CD14-positive monocyte (primary cell): ENCODE measurements at regions not wholly inside any gene's neighbourhood (a gene's known extent, or its start where the extent isn't known, plus 50 kb on each side); places are given as distances from the start of the nearest gene placed in this dataset.

Experiments
- DNase-seq, 3 donors: peaks; one replicate each; pipeline ENCODE4 v3.0.0-alpha.2; 2011 to 2022
- H2AFZ ChIP-seq: 2 replicates; pipeline ENCODE4 v1.6.0; 2012; ENCODE audit warnings: mild to moderate bottlenecking, low read depth, low read length, inconsistent platforms; ENCODE audit not compliant: insufficient read depth, poor library complexity, severe bottlenecking
- H3K27ac ChIP-seq, 2 donors: 1 replicate in 1 of 2; 2 replicates in 1 of 2; pipeline ENCODE4 v1.5.1; 2012 to 2013; ENCODE audit warnings: low read length in 2 of 2, control low read depth in 1 of 2, inconsistent platforms in 1 of 2, low read depth in 1 of 2, mild to moderate bottlenecking in 1 of 2
- H3K27me3 ChIP-seq, 2 donors: one replicate each; pipeline versions ENCODE4 v1.6.0 to v1.6.1; 2011 to 2013; ENCODE audit warnings: low read length in 2 of 2; ENCODE audit not compliant: control insufficient read depth in 2 of 2, insufficient read depth in 2 of 2
- H3K36me3 ChIP-seq, 2 donors: replicated peaks in 1 of 2; 1 replicate in 1 of 2; 2 replicates in 1 of 2; pipeline versions ENCODE4 v1.5.1 to v1.6.1; 2012 to 2013; ENCODE audit warnings: low read length in 2 of 2, control low read depth in 1 of 2, inconsistent platforms in 1 of 2, mild to moderate bottlenecking in 1 of 2; ENCODE audit not compliant: insufficient read depth in 2 of 2, control insufficient read depth in 1 of 2
- H3K4me1 ChIP-seq, 2 donors: 1 replicate in 1 of 2; 2 replicates in 1 of 2; pipeline versions ENCODE4 v1.5.1 to v1.6.1; 2012 to 2013; ENCODE audit warnings: low read length in 2 of 2, control low read depth in 1 of 2, inconsistent platforms in 1 of 2, mild to moderate bottlenecking in 1 of 2, moderate library complexity in 1 of 2; ENCODE audit not compliant: insufficient read depth in 2 of 2, control insufficient read depth in 1 of 2
- H3K4me2 ChIP-seq: replicated peaks from 2 replicates; pipeline ENCODE3; 2012; ENCODE audit warnings: low read length, moderate library complexity, mild to moderate bottlenecking; ENCODE audit not compliant: poor library complexity, severe bottlenecking; ENCODE audit errors: extremely low read depth
- H3K4me3 ChIP-seq, 3 experiments: fragments of 200-600 bp in 1 of 3; sonication (generic) in 1 of 3; replicated peaks in 1 of 3; 1 replicate in 2 of 3; 2 replicates in 1 of 3; pipeline ENCODE4 v1.5.1; 2011 to 2013; ENCODE audit warnings: low read length in 3 of 3, mild to moderate bottlenecking in 3 of 3, control low read depth in 2 of 3, low read depth in 2 of 3, inconsistent platforms in 1 of 3, moderate library complexity in 1 of 3
- H3K79me2 ChIP-seq: 2 replicates; pipeline ENCODE4 v1.6.0; 2012; ENCODE audit warnings: mild to moderate bottlenecking, control low read depth, inconsistent platforms, low read length, moderate library complexity; ENCODE audit not compliant: insufficient read depth
- H3K9ac ChIP-seq: 2 replicates; pipeline ENCODE4 v1.6.0; 2017; ENCODE audit warnings: low read length, mild to moderate bottlenecking; ENCODE audit not compliant: insufficient read depth, poor library complexity, severe bottlenecking
- H3K9me3 ChIP-seq, 2 donors: replicated peaks in 1 of 2; 1 replicate in 1 of 2; 2 replicates in 1 of 2; pipeline versions ENCODE4 v1.5.1 to v1.6.1; 2012 to 2013; ENCODE audit warnings: low read length in 2 of 2, control low read depth in 1 of 2; ENCODE audit not compliant: control insufficient read depth in 1 of 2, insufficient read depth in 1 of 2
- H4K20me1 ChIP-seq: 2 replicates; pipeline ENCODE4 v1.6.0; 2012; ENCODE audit warnings: mild to moderate bottlenecking, low read length, control low read depth, moderate library complexity; ENCODE audit not compliant: insufficient read depth
- H3K27ac Mint-ChIP-seq, 7 donors: one replicate each; pipeline ENCODE4 v1.8.0; 2020; ENCODE audit warnings: mild to moderate bottlenecking in 7 of 7, mixed read lengths in 7 of 7, moderate library complexity in 6 of 7, inconsistent platforms in 2 of 7
- H3K27me3 Mint-ChIP-seq, 3 donors: one replicate each; pipeline ENCODE4 v1.8.0; 2021 to 2022; ENCODE audit warnings: low read depth in 3 of 3, mild to moderate bottlenecking in 3 of 3, mixed read lengths in 3 of 3, moderate library complexity in 3 of 3, inconsistent platforms in 1 of 3
- H3K36me3 Mint-ChIP-seq, 2 donors: one replicate each; pipeline ENCODE4 v1.8.0; 2020; ENCODE audit warnings: mixed read lengths in 2 of 2, inconsistent platforms in 1 of 2, mild to moderate bottlenecking in 1 of 2
- H3K4me1 Mint-ChIP-seq: one replicate; pipeline ENCODE4 v1.8.0; 2020; ENCODE audit warnings: mild to moderate bottlenecking, mixed read lengths
- H3K4me3 Mint-ChIP-seq, 2 donors: one replicate each; pipeline ENCODE4 v1.8.0; 2020; ENCODE audit warnings: mild to moderate bottlenecking in 2 of 2, mixed read lengths in 2 of 2, moderate library complexity in 1 of 2
- H3K9me3 Mint-ChIP-seq, 7 donors: one replicate each; pipeline ENCODE4 v1.8.0; 2020 to 2022; ENCODE audit warnings: mixed read lengths in 7 of 7, mild to moderate bottlenecking in 6 of 7, moderate library complexity in 6 of 7, inconsistent platforms in 2 of 7
- CTCF ChIP-seq: fragments of 200-600 bp; IDR thresholded peaks from one replicate; pipeline ENCODE4 v1.8.0; 2022; ENCODE audit warnings: antibody characterized with exemption, mild to moderate bottlenecking
- WGBS: methylation state at CpG from one replicate; pipeline ENCODE4 v1.1.5; 2013; ENCODE audit warnings: missing lambda C conversion rate; ENCODE audit not compliant: insufficient coverage; 5-methylcytosine and 5-hydroxymethylcytosine counted together
- intact Hi-C, 2 donors: fragments of 100-400 bp; cut with micrococcal nuclease; formaldehyde crosslinking; loops; one replicate each; pipeline versions ENCODE4 v1.15.0 to v1.15.1; 2023

- Histone ChIP-seq H3K9ac (no peak overlapping the region), H3K4me1 (peaks cover 8 to 16% of the 10 kb centered on the region in 2 donors), H3K36me3 (no peaks in the 10 kb centered on the region), H3K9me3 (peaks cover 5 to 18% of the 10 kb centered on the region in 2 donors), H4K20me1 (no peaks in the 10 kb centered on the region), H3K79me2 (no peaks in the 10 kb centered on the region), H3K4me3 (no peak overlapping the region), H2AFZ (no peak overlapping the region), H3K4me2 (no peak overlapping the region), H3K27me3 (no peaks in the 10 kb centered on the region), H3K27ac (no peak overlapping the region)
- H3K9me3 Mint-ChIP-seq: peaks cover 7 to 19% (median 15%) of the 10 kb centered on the region in 7 donors
- H3K36me3 Mint-ChIP-seq: no peaks in the 10 kb centered on the region
- peaks cover 2 to 5% (median 4%) of the 10 kb centered on the region in 3 donors for H3K27me3 Mint-ChIP-seq
- no peak for DNase-seq
- no CpG with 5 or more reads among the region's 7 CpGs for WGBS
- H3K4me1 Mint-ChIP-seq: peaks cover 16% of the 10 kb centered on the region
- intact Hi-C loops: no loop called here
- peak overlapping the region in 1 of 7 donors; percentile 33 for H3K27ac Mint-ChIP-seq
- no peak overlapping the region for H3K4me3 Mint-ChIP-seq
- TF ChIP-seq CTCF: no peak
Observed at GRCh38 chr9:129522351-129522750, 98.5 kb downstream of the C9orf50 start.

- peaks cover 5 to 9% (median 7%) of the 10 kb centered on the region in 3 donors for H3K27me3 Mint-ChIP-seq
- no peak for TF ChIP-seq CTCF
- peaks cover 14 to 35% (median 28%) of the 10 kb centered on the region in 7 donors for H3K9me3 Mint-ChIP-seq
- no peaks in the 10 kb centered on the region for H3K36me3 Mint-ChIP-seq
- Histone ChIP-seq H3K9ac (no peak overlapping the region), H3K27me3 (no peaks in the 10 kb centered on the region), H3K27ac (no peak overlapping the region), H3K4me2 (no peak overlapping the region), H3K4me3 (no peak overlapping the region), H4K20me1 (no peaks in the 10 kb centered on the region), H3K9me3 (peaks cover 8 to 32% of the 10 kb centered on the region in 2 donors), H2AFZ (no peak overlapping the region), H3K36me3 (no peaks in the 10 kb centered on the region), H3K79me2 (no peaks in the 10 kb centered on the region), H3K4me1 (peaks cover 8 to 16% of the 10 kb centered on the region in 2 donors)
- WGBS: no CpG with 5 or more reads among the region's 3 CpGs
- intact Hi-C loops: no loop called here
- DNase-seq: no peak
- H3K27ac Mint-ChIP-seq: no peak overlapping the region
- no peak overlapping the region for H3K4me3 Mint-ChIP-seq
- H3K4me1 Mint-ChIP-seq: peaks cover 16% of the 10 kb centered on the region
Observed at GRCh38 chr9:129520082-129520481, 100.8 kb downstream of the C9orf50 start.
